Suppressor macrophage treated with lipopolysaccharide for 1 hour (primary cell): ENCODE measurements at regions not wholly inside any gene's neighbourhood (a gene's known extent, or its start where the extent isn't known, plus 50 kb on each side); places are given as distances from the start of the nearest gene placed in this dataset.
"Not testable (repeated sequence)": the region's sequence is repeated elsewhere in the genome, so short reads cannot be mapped to it uniquely, and the experiment has no call there.

Source experiments
- DNase-seq, 3 donors: peaks; one replicate each; pipeline ENCODE4 v3.0.0-alpha.2; 2020 to 2022

- DNase-seq, result no peak
Observed at GRCh38 chr15:62901909-62902546, 140.5 kb upstream of the TPM1 start.

GRCh38 chr15:62902821-62903220 is 139.7 kb upstream of the TPM1 start:
- DNase-seq, result no peak

- no peak for DNase-seq
Observed at GRCh38 chr15:62903437-62903836, 139.1 kb upstream of the TPM1 start.

- no peak for DNase-seq
Observed at GRCh38 chr15:62904041-62904910, 138.3 kb upstream of the TPM1 start.

- no peak for DNase-seq
Observed at GRCh38 chr15:62906627-62907026, 135.9 kb upstream of the TPM1 start.

GRCh38 chr15:62907275-62907674 is 135.3 kb upstream of the TPM1 start:
- DNase-seq, result no peak

GRCh38 chr15:62908341-62908740 is 134.2 kb upstream of the TPM1 start:
- not testable (repeated sequence) for DNase-seq

GRCh38 chr15:62909257-62909656 is 133.3 kb upstream of the TPM1 start:
- DNase-seq, result no peak

GRCh38 chr15:62912282-62912681 is 130.3 kb upstream of the TPM1 start:
- DNase-seq, result no peak

- peak in 1 of 3 donors; percentile 17 for DNase-seq
Observed at GRCh38 chr15:62912808-62913207, 129.7 kb upstream of the TPM1 start.

GRCh38 chr15:62913246-62913645 is 129.3 kb upstream of the TPM1 start:
- DNase-seq, result no peak

GRCh38 chr15:62914461-62915079 is 128.0 kb upstream of the TPM1 start:
- DNase-seq, result no peak

GRCh38 chr15:62920682-62921502 is 121.7 kb upstream of the TPM1 start:
- DNase-seq, result peak in 2 of 3 donors; percentile 29 to 35

- DNase-seq, result no peak
Observed at GRCh38 chr15:62922514-62922913, 120.0 kb upstream of the TPM1 start.

- DNase-seq, result no peak
Observed at GRCh38 chr15:62925875-62926274, 116.7 kb upstream of the TPM1 start.

- no peak for DNase-seq
Observed at GRCh38 chr15:62927196-62927595, 115.4 kb upstream of the TPM1 start.

GRCh38 chr15:62927836-62928235 is 114.7 kb upstream of the TPM1 start:
- DNase-seq, result no peak

- no peak for DNase-seq
Observed at GRCh38 chr15:62928242-62928999, 114.1 kb upstream of the TPM1 start.

- peak in 2 of 3 donors; percentile 47 to 59 for DNase-seq
Observed at GRCh38 chr15:62929000-62929357, 113.6 kb upstream of the TPM1 start.

GRCh38 chr15:62931650-62932049 is 110.9 kb upstream of the TPM1 start:
- DNase-seq, result peak; percentile 42 to 74 (median 73)

GRCh38 chr15:62932436-62932835 is 110.1 kb upstream of the TPM1 start:
- no peak for DNase-seq

- peak; percentile 55 to 65 (median 58) for DNase-seq
Observed at GRCh38 chr15:62933386-62933785, 109.2 kb upstream of the TPM1 start.
